Nephron (organoid): ENCODE measurements at regions not wholly inside any gene's neighbourhood (a gene's known extent, or its start where the extent isn't known, plus 50 kb on each side); places are given as distances from the start of the nearest gene placed in this dataset.

Experiments
- H3K27ac Mint-ChIP-seq, 3 experiments: 2 replicates each; pipeline ENCODE4 v1.8.0; 2020; ENCODE audit warnings: mixed read lengths in 3 of 3, mild to moderate bottlenecking in 2 of 3, moderate library complexity in 1 of 3
- H3K27me3 Mint-ChIP-seq: 2 replicates; pipeline ENCODE4 v1.8.0; 2021; ENCODE audit warnings: low read depth, mild to moderate bottlenecking, moderate library complexity, mixed read lengths
- H3K36me3 Mint-ChIP-seq: 2 replicates; pipeline ENCODE4 v1.8.0; 2020; ENCODE audit warnings: low read depth, mixed read lengths
- H3K4me1 Mint-ChIP-seq: 2 replicates; pipeline ENCODE4 v1.8.0; 2020; ENCODE audit warnings: mixed read lengths
- H3K4me3 Mint-ChIP-seq, 3 experiments: 2 replicates each; pipeline ENCODE4 v1.8.0; 2020; ENCODE audit warnings: mild to moderate bottlenecking in 3 of 3, mixed read lengths in 3 of 3, moderate library complexity in 2 of 3
- H3K9me3 Mint-ChIP-seq: 2 replicates; pipeline ENCODE4 v1.8.0; 2020; ENCODE audit warnings: mixed read lengths
- CTCF ChIP-seq, 3 experiments: fragments of 200-600 bp; sonication (generic); IDR thresholded peaks; one replicate each; pipeline ENCODE4 v1.5.0; 2021; ENCODE audit warnings: antibody characterized with exemption in 3 of 3; ENCODE audit not compliant: unreplicated experiment in 3 of 3

- H3K27ac Mint-ChIP-seq = no peak overlapping the region
- TF ChIP-seq CTCF (IDR thresholded peaks at IDR 0.05; ENCODE audit: unreplicated experiment in 3 of 3) = no peak
- H3K4me1 Mint-ChIP-seq = no peaks in the 10 kb centered on the region
- no peak overlapping the region for H3K4me3 Mint-ChIP-seq
- H3K27me3 Mint-ChIP-seq = no peaks in the 10 kb centered on the region
- H3K36me3 Mint-ChIP-seq = no peaks in the 10 kb centered on the region
- H3K9me3 Mint-ChIP-seq = no peaks in the 10 kb centered on the region
These were observed 669.8 kb downstream of the GALC start for GRCh38 chr14:87323191-87323590.

DNA sequence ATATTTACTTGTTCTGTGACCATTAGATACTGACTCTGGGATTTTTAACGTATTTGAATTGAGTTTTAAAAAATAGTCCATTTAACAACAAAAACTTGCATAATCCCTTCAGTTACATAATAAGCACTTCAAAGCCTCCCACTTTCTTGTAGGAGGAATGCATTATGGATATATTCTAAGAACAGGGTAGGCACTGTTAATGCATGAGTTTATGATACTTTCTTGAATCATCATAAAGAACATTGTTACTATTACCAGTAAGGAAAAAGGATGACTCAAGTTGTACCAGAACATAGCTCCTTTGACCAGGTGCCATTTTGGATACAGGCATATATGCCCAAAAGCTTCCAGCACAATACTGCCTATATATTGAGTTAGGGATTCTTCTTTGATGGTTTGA, 671.4 kb downstream of the GALC start:
- no peak overlapping the region for H3K27ac Mint-ChIP-seq
- no peak for TF ChIP-seq CTCF (IDR thresholded peaks at IDR 0.05; ENCODE audit: unreplicated experiment in 3 of 3)
- no peaks in the 10 kb centered on the region for H3K4me1 Mint-ChIP-seq
- H3K9me3 Mint-ChIP-seq = peaks cover 2% of the 10 kb centered on the region
- no peak overlapping the region for H3K4me3 Mint-ChIP-seq
- H3K36me3 Mint-ChIP-seq = no peaks in the 10 kb centered on the region
- H3K27me3 Mint-ChIP-seq = no peaks in the 10 kb centered on the region

- Mint-ChIP-seq H3K4me1 (peaks cover 4% of the 10 kb centered on the region), H3K9me3 (no peaks in the 10 kb centered on the region), H3K27me3 (no peaks in the 10 kb centered on the region), H3K4me3 (no peak overlapping the region), H3K36me3 (no peaks in the 10 kb centered on the region), H3K27ac (no peak overlapping the region)
- TF ChIP-seq CTCF (IDR thresholded peaks at IDR 0.05; ENCODE audit: unreplicated experiment in 3 of 3) = no peak
These were observed 680.1 kb downstream of the GALC start for GRCh38 chr14:87312894-87313205.

DNA sequence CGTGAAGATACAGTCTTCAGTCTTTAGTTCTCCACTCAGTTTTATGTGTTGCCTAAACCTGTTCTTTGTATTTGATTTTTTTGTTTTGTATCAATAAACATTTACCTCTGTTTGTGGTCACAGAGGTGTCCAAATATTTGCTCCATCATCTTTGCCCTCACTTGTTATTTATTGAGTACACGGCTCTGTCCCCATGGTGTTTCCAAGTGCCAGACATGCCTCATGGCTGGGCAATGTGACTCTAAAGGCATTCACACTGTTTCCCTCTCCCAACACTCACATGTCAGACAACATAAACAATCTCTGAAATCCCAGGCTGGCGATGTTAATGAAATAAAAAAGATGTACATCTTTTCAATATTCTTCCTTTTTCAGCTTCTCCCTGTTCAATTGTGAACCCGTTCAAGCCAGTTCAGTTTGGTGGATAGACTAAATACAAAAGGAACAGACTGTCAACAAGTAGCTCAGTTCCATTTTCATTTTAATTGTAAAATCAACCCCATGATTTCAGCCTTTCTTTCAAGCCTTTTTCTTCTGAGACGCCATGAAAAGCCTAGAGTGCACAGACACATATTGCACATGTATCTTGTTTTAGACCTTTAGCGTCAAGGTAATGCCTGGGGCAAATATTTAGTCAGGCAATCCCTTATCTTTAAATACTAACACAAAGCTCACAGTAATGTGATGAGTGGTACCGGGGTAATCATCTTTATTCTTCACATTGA, 680.7 kb downstream of the GALC start:
- H3K4me1 Mint-ChIP-seq = peaks cover 4% of the 10 kb centered on the region
- no peaks in the 10 kb centered on the region for H3K36me3 Mint-ChIP-seq
- no peak for TF ChIP-seq CTCF (IDR thresholded peaks at IDR 0.05; ENCODE audit: unreplicated experiment in 3 of 3)
- H3K9me3 Mint-ChIP-seq = no peaks in the 10 kb centered on the region
- H3K4me3 Mint-ChIP-seq = no peak overlapping the region
- H3K27me3 Mint-ChIP-seq = no peaks in the 10 kb centered on the region
- no peak overlapping the region for H3K27ac Mint-ChIP-seq

DNA sequence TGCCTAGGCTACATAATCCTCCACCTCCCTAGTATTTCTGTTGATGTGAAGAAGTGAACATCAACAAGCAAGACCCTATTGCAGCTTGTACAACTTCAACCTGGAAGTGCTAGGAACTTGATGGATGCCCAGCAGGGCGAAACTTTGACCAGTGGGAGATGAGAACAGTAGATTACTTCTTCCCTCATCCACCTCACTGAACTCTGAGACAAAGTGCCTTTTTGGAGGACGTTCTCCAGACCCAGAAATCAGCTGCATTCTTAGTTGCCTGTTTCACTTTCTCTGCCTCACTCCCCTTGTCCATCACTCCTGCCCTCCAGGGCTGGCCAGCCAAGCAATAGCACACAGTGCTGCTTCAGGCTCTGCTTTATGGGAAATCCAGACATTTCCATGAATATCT, 683.4 kb downstream of the GALC start:
- Mint-ChIP-seq H3K27me3 (no peaks in the 10 kb centered on the region), H3K36me3 (no peaks in the 10 kb centered on the region), H3K27ac (no peak overlapping the region), H3K4me1 (peaks cover 4% of the 10 kb centered on the region), H3K4me3 (no peak overlapping the region), H3K9me3 (no peaks in the 10 kb centered on the region)
- no peak for TF ChIP-seq CTCF (IDR thresholded peaks at IDR 0.05; ENCODE audit: unreplicated experiment in 3 of 3)

GRCh38 chr14:87306409-87307168, 686.4 kb downstream of the GALC start:
- Mint-ChIP-seq H3K36me3 (no peaks in the 10 kb centered on the region), H3K4me1 (no peaks in the 10 kb centered on the region), H3K27ac (no peak overlapping the region), H3K9me3 (peaks cover 4% of the 10 kb centered on the region), H3K4me3 (no peak overlapping the region), H3K27me3 (no peaks in the 10 kb centered on the region)
- no peak for TF ChIP-seq CTCF (IDR thresholded peaks at IDR 0.05; ENCODE audit: unreplicated experiment in 3 of 3)
